ENCODE measurements at regions not wholly inside any gene's neighbourhood (a gene's known extent, or its start where the extent isn't known, plus 50 kb on each side); places are given as distances from the start of the nearest gene placed in this dataset.
A peak's percentile ranks its signal among the peaks of the same experiment; 100 is the strongest.

DNA sequence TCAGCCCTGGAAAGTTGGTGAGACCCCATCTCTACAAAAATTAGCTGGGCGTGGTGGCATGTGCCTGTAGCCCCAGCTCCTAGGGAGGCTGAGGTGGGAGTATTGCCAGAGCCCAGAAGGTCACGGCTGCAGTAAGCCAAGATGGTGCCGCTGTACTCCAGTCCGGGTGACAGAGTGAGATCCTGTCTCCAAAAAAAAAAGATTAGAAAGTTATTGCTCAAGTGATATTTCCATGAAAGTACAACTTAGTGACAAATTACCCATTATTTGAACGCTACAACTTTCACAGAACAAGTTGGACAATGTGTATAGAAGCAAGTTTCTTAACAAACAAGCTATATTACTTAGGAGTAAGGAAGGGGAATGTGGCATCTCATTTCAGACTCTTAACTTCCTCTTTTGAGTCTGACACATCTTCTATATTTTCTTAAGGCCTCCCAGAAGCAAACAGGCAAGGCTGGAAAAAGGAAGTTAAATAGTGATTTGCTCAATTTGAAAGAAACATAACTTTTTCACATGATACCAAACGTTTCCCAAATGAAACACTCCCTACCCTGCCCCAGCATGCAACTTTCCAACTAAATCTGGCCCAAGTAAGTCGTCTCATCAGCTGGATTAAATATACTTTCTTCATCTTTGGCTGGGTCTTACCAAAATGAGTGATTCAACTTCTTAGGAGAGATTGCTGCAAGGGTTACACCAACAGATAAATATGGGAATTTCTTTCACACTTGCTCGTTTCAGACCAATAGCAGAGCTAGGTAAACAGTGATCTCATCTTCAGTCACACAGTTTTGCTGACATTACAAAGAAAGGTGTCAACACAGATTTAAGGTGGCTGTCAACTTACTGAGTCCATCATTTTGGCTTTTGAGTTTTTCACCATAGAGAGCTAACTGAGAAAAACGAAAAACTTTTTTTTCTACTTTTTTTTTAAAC is 66.3 kb upstream of the KLF6 start:
- H3K4me3 Mint-ChIP-seq: peak overlapping the region in 4 of 7 donors; percentile 7 to 64 (median 29)
- Histone ChIP-seq H3K9me3 (ENCODE audit: low read length) (no peaks in the 10 kb centered on the region), H3K27ac (ENCODE audit: low read depth, low read length) (peak overlapping the region; percentile 62), H3K27me3 (ENCODE audit: insufficient read depth, low read length, poor library complexity, severe bottlenecking) (no peaks in the 10 kb centered on the region), H3K4me1 (ENCODE audit: insufficient read depth, low read length) (peaks cover 12% of the 10 kb centered on the region), H3K4me3 (ENCODE audit: low read length) (no peak overlapping the region), H3K36me3 (ENCODE audit: insufficient read depth, low read length) (no peaks in the 10 kb centered on the region)
- CTCF ChIA-PET: interaction anchor here (1.3 kb wide), 1 partner anchor 24 kb away, joined by 3 read pairs; no protein-coding TSS in a partner anchor
- DNase-seq: no peak
- H3K27me3 Mint-ChIP-seq: no peaks in the 10 kb centered on the region
- peaks cover 21 to 32% (median 30%) of the 10 kb centered on the region in 3 donors for H3K4me1 Mint-ChIP-seq
- H3K27ac Mint-ChIP-seq: peak overlapping the region; percentile 70 to 95 (median 90)
- no peaks in the 10 kb centered on the region for H3K36me3 Mint-ChIP-seq
- POLR2A ChIA-PET: interaction anchor here (0.6 to 3.1 kb wide), 7 partner anchors 15 to 98 kb away, joined by 3 to 41 read pairs (median 4); partner anchors contain the start of gene KLF6
- H3K9me3 Mint-ChIP-seq: no peaks in the 10 kb centered on the region

DNA sequence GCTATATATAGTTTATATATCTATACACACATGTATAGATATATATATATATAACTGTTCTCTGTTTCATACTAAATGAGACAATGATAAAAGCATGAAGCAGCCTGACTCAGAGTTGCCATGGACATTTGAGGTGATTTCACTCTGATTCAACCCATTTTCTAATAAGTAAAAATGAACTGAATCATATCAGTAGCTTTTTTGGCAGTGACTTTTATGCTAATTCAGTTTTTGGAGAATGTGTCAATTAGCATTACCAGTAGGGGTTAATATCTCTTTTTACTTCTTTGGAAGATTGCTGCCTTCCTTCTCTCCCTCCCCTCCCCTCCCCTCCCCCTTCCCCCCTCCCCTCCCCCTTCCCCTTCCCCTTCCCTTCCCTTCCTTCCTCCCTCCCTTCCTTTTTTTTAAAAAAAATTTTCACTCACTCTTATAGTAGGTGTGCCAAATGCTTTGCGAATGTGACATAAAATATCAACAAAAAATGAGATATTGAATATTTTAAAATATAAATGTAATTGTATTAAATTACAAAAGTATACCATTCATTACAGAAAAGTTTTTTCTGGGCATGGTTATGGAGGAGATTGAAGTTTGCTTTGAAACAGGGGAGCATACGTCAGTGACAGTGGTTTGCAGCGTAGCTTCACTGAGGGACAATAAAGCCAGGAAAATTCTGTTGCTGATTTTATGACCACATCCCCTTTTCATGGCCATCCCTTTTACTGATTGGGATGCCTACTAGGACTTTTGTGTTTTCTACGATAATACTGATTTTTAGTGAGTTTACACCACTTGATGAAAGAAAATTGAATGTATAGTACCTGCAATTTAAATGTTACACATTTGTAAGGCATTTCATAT is 64.0 kb upstream of the KLF6 start:
- ChIA-PET CTCF (no interaction called here), POLR2A (interaction anchor here (0.6 kb wide), 1 partner anchor 598 kb away, joined by 4 read pairs; no protein-coding TSS in a partner anchor)
- H3K27me3 ChIP-seq (ENCODE audit: insufficient read depth, low read length, poor library complexity, severe bottlenecking): no peaks in the 10 kb centered on the region
- no peaks in the 10 kb centered on the region for H3K9me3 ChIP-seq (ENCODE audit: low read length)
- Mint-ChIP-seq H3K27ac (no peak overlapping the region), H3K4me3 (no peak overlapping the region), H3K4me1 (peaks cover 21 to 32% (median 30%) of the 10 kb centered on the region in 3 donors), H3K9me3 (no peaks in the 10 kb centered on the region), H3K27me3 (no peaks in the 10 kb centered on the region), H3K36me3 (no peaks in the 10 kb centered on the region)
- H3K36me3 ChIP-seq (ENCODE audit: insufficient read depth, low read length): no peaks in the 10 kb centered on the region
- no peak overlapping the region for H3K27ac ChIP-seq (ENCODE audit: low read depth, low read length)
- peaks cover 12% of the 10 kb centered on the region for H3K4me1 ChIP-seq (ENCODE audit: insufficient read depth, low read length)
- H3K4me3 ChIP-seq (ENCODE audit: low read length): no peak overlapping the region
- DNase-seq: no peak

DNA sequence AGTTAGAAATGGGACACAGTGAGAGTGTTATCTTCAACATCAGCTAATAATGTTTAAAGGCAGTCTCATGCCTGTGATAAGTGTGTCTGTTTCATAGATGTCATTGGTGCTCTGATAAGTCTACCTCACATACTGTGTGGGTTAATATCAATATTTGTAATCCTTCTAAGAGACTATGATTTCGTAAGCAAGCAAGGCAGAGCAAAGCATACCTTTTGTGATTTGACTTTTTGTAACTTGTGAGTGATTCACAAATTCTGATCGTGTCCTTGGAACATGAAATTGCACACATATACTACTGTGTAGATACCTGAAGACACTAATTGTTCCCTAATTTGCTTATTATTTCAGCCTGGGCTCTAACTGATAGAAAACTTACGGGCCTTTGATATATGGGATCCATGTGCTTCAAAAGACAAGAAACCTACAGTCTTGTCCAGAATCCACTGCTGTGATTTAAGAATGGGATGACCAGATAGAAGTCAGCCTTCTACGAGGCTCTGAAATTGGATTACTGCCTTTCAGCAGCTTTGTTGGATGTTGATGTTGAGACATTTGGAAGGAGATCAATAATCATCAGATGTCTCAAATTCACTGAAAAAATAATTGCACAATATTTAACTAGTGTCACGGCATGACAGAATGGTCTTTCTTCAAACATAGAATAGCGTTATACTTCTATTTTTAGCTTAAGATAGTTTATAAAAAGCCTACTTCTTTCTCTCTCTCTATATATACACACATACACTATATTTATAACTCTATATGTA is 63.2 kb upstream of the KLF6 start:
- CTCF ChIA-PET: no interaction called here

DNA sequence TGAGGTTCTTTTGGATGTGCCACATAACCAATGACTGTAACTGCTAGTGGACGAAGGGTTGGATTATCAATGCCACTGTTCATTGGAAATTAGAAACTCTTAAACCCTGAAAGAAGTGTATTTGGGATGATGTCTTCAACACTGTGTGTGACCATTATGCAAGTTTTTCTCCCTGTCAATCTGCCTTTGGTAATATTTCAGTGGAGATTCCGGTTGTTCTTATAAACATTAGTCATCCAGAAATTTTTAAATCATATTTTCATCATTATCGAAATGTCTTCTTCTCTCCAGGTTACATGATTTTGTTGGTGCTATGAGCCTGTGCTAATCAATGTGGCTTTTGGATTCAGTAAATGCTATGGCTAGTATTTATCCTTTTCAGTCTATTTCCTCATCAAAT is 61.7 kb upstream of the KLF6 start:
- ChIA-PET POLR2A (no interaction called here), CTCF (no interaction called here)
- no peaks in the 10 kb centered on the region for H3K9me3 Mint-ChIP-seq
- H3K36me3 Mint-ChIP-seq: no peaks in the 10 kb centered on the region
- no peak for DNase-seq
- Histone ChIP-seq H3K9me3 (ENCODE audit: low read length) (no peaks in the 10 kb centered on the region), H3K36me3 (ENCODE audit: insufficient read depth, low read length) (no peaks in the 10 kb centered on the region), H3K4me3 (ENCODE audit: low read length) (no peak overlapping the region), H3K27me3 (ENCODE audit: insufficient read depth, low read length, poor library complexity, severe bottlenecking) (no peaks in the 10 kb centered on the region), H3K4me1 (ENCODE audit: insufficient read depth, low read length) (peaks cover 10% of the 10 kb centered on the region), H3K27ac (ENCODE audit: low read depth, low read length) (no peak overlapping the region)
- H3K27me3 Mint-ChIP-seq: no peaks in the 10 kb centered on the region
- H3K27ac Mint-ChIP-seq: no peak overlapping the region
- no peak overlapping the region for H3K4me3 Mint-ChIP-seq
- H3K4me1 Mint-ChIP-seq: peaks cover 11 to 15% (median 14%) of the 10 kb centered on the region in 3 donors

More for the DNA sequence above, 63.2 kb upstream of the KLF6 start:
- Mint-ChIP-seq H3K4me1 (peaks cover 20 to 28% (median 26%) of the 10 kb centered on the region in 3 donors), H3K4me3 (no peak overlapping the region), H3K36me3 (no peaks in the 10 kb centered on the region), H3K27ac (no peak overlapping the region), H3K9me3 (no peaks in the 10 kb centered on the region), H3K27me3 (no peaks in the 10 kb centered on the region)
- Histone ChIP-seq H3K27me3 (ENCODE audit: insufficient read depth, low read length, poor library complexity, severe bottlenecking) (no peaks in the 10 kb centered on the region), H3K27ac (ENCODE audit: low read depth, low read length) (no peak overlapping the region), H3K36me3 (ENCODE audit: insufficient read depth, low read length) (no peaks in the 10 kb centered on the region), H3K4me1 (ENCODE audit: insufficient read depth, low read length) (peaks cover 12% of the 10 kb centered on the region), H3K4me3 (ENCODE audit: low read length) (no peak overlapping the region), H3K9me3 (ENCODE audit: low read length) (no peaks in the 10 kb centered on the region)
- POLR2A ChIA-PET: interaction anchor here (0.6 kb wide), 1 partner anchor 597 kb away, joined by 4 read pairs; no protein-coding TSS in a partner anchor
- DNase-seq: no peak

DNA sequence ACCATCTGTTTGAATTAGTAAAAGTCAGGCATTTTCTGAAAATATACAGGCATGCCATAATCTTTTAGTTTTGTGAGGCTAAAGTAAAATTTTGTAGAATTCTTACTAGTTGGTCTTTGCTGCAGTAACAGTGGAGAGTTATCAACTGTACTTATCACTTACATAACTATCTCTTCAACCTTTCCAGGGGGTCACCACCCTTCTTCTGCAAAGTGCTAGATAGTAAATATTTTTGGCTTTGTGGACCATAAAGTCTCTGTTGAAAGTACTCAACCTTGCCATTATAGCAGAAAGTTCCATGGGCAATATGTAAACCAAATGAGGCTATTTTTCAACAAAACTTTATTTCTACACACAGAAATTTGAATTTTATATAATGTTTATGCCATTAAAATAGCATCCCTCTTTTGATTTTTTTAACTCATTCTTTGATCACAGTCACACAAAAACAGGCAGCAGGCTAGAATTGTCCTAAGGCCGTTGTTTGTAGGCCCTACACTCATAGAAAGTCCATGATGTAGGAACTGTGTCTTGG is 59.5 kb upstream of the KLF6 start:
- Mint-ChIP-seq H3K36me3 (no peaks in the 10 kb centered on the region), H3K4me3 (no peak overlapping the region), H3K9me3 (no peaks in the 10 kb centered on the region), H3K27me3 (no peaks in the 10 kb centered on the region), H3K4me1 (no peaks in the 10 kb centered on the region), H3K27ac (no peak overlapping the region)
- no peak for DNase-seq
- no peak overlapping the region for H3K4me3 ChIP-seq (ENCODE audit: low read length)
- H3K36me3 ChIP-seq (ENCODE audit: insufficient read depth, low read length): no peaks in the 10 kb centered on the region
- H3K27ac ChIP-seq (ENCODE audit: low read depth, low read length): no peak overlapping the region
- CTCF ChIA-PET: no interaction called here
- no peaks in the 10 kb centered on the region for H3K4me1 ChIP-seq (ENCODE audit: insufficient read depth, low read length)
- no peaks in the 10 kb centered on the region for H3K9me3 ChIP-seq (ENCODE audit: low read length)
- POLR2A ChIA-PET: interaction anchor here (0.6 kb wide), 1 partner anchor 60 kb away, joined by 3 read pairs; no protein-coding TSS in a partner anchor
- no peaks in the 10 kb centered on the region for H3K27me3 ChIP-seq (ENCODE audit: insufficient read depth, low read length, poor library complexity, severe bottlenecking)

DNA sequence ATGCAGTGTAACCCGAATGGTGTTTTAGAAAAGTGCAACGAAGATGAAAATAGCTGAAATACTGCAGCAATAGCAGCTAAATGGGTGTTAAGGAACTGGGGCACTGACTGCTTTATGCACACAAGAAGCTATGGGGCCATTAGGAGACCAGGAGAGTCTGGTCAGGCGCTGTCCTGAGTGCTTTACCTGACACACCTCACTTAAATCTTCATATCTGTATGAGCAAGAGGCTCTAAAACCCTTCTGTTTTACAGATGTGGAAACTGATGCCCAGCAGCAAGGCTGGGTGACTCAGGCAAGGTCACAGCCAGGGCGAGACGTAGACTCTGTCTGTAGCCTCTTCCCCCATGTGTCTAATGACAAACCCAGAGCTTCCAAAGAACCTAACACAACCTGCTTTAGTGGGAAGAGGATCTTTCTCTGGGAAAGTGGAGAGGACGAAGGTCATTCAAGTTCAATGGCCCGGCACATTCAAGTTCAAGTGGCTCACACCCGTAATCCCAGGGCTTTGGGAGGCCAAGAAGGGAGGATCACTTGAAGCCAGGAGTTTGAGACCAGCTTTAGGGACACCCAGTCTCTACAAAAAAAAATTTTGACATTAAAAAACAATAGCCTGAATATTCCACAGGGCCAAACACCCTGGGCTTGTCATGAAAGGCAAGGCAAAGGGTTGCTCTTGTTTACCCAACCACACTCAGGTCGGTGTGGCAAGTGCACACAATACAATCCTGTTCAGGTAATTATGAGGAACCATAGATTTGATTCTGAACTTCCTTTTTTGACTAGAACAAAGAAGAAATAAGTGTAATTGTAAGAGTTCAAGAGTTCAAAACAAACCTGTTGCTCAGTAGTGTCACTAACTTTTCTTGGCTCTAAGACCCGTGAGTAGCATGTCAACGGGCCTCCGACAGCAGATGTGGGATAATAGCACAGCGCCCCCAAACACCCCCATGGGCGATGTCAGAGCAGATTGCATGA is 53.7 kb upstream of the KLF6 start:
- POLR2A ChIA-PET: interaction anchor here (1.5 kb wide), 1 partner anchor 10 kb away, joined by 3 read pairs; no protein-coding TSS in a partner anchor
- Histone ChIP-seq H3K4me3 (ENCODE audit: low read length) (no peak overlapping the region), H3K4me1 (ENCODE audit: insufficient read depth, low read length) (peaks cover 3% of the 10 kb centered on the region), H3K36me3 (ENCODE audit: insufficient read depth, low read length) (no peaks in the 10 kb centered on the region), H3K27ac (ENCODE audit: low read depth, low read length) (no peak overlapping the region), H3K27me3 (ENCODE audit: insufficient read depth, low read length, poor library complexity, severe bottlenecking) (no peaks in the 10 kb centered on the region), H3K9me3 (ENCODE audit: low read length) (no peaks in the 10 kb centered on the region)
- Mint-ChIP-seq H3K9me3 (no peaks in the 10 kb centered on the region), H3K4me3 (peak overlapping the region in 1 of 7 donors; percentile 41), H3K4me1 (peaks cover 15 to 34% (median 20%) of the 10 kb centered on the region in 3 donors), H3K36me3 (no peaks in the 10 kb centered on the region), H3K27me3 (no peaks in the 10 kb centered on the region), H3K27ac (no peak overlapping the region)
- CTCF ChIA-PET: no interaction called here
- no peak for DNase-seq

All from CD8-positive, alpha-beta memory T cell (primary cell).